ENCODE measurements at regions not wholly inside any gene's neighbourhood (a gene's known extent, or its start where the extent isn't known, plus 50 kb on each side); places are given as distances from the start of the nearest gene placed in this dataset.
"Not testable (repeated sequence)": the region's sequence is repeated elsewhere in the genome, so short reads cannot be mapped to it uniquely, and the experiment has no call there.

GRCh38 chr2:5173876-5174535 is 518.2 kb upstream of the SOX11 start:
- DNase-seq = no peak
- intact Hi-C loops (cut with DNase I) = no loop called here

DNA sequence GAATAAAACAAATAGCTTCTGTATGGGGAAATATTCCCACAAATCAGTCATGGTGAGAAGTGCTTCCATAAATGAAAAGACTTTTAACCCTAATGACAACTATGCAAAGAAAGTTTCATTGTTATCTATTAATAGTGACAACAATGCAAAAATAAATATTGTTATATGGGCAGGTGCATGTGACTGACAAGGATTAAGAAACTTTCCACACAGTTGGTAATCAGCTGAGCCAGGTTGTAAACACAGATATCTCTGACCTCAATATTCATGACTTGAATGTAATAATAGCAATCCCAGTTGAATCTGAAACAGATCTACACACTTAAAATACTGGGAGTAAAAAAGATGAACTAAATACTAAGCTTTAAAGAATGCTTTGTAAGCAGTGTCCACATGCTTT is 517.0 kb upstream of the SOX11 start:
- intact Hi-C loops (cut with DNase I) = no loop called here
- DNase-seq = no peak

- no peak for DNase-seq
- intact Hi-C loops (cut with DNase I) = no loop called here
Measured at GRCh38 chr2:5176764-5177163, 515.4 kb upstream of the SOX11 start.

DNA sequence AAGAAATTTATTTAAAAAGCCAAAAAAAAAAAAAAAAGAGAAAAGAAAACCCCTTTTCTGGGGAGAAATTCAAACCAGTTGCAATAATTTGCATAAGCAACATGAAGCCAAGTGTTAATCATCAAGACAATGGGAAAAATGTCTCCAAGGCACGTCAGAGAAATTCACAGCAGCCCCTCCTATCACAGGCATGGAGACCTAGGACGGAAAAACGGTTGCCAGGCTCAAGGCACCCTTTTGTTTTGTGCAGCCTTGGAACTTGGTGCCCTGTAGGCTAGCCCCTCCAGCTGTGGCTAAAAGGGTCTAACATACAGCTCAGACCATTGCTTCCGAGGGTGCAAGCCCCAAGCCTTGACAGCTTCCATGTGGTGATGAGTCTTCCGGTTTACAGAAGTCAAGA is 509.2 kb upstream of the SOX11 start:
- no peak for DNase-seq
- intact Hi-C loops (cut with DNase I) = no loop called here

DNA sequence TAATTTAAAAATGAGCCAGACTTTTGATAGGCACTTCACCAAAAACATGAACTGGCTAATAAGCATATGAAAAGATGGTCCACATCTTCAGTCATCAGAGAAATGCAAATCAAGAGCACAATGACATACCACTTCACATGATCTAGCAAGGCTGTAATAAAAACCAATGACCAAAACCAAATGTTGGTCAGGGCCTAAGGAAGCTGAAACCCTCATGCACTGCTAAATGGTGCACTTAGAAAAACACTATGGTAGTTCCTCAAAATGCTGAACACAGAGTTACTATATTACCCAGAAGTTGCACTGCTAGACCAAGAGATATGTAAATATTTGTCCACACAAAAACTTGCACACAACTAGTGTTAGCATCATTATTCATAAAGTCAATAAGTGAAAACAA is 504.9 kb upstream of the SOX11 start:
- DNase-seq = no peak
- intact Hi-C loops (cut with DNase I) = no loop called here

DNA sequence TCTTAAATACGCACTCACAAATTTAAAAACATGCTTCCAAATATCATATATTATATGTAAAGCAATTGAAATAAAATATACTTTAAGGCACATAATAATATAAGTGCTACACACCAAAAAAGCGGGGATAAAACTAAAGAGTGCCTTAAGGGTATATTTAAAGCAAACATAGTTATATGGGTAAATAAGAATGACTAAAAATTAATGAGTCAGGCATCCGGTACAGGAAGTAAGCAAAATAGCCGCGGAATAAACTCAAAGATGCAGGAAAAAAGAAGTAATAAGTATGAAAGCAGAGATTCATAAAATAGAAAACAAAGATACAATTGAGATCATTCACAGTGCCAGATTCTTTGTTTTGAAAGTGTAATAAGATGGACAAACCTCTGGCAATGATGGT is 503.5 kb upstream of the SOX11 start:
- DNase-seq = no peak
- intact Hi-C loops (cut with DNase I) = no loop called here

DNA sequence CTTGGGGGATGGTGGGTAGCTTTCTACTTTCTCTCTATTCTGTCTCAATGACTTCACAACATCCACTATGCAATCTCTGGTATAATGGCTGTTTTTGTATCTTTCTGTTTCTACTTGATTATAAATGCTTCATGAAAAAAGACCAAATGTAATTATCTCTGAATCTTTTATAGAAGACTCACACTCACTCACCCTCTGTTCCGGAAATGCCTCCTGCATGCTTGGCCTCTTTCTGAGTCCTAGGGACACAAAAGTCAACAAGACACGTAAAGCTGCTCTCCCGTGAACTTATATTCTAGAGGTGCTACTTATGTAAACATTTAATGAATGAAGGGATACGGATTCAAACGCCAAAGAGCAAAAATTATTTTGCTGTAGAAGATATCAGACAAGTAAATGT is 502.2 kb upstream of the SOX11 start:
- DNase-seq = no peak
- intact Hi-C loops (cut with DNase I) = no loop called here

- no peak for DNase-seq
- intact Hi-C loops (cut with DNase I) = no loop called here
Measured at GRCh38 chr2:5195636-5196035, 496.5 kb upstream of the SOX11 start.

DNA sequence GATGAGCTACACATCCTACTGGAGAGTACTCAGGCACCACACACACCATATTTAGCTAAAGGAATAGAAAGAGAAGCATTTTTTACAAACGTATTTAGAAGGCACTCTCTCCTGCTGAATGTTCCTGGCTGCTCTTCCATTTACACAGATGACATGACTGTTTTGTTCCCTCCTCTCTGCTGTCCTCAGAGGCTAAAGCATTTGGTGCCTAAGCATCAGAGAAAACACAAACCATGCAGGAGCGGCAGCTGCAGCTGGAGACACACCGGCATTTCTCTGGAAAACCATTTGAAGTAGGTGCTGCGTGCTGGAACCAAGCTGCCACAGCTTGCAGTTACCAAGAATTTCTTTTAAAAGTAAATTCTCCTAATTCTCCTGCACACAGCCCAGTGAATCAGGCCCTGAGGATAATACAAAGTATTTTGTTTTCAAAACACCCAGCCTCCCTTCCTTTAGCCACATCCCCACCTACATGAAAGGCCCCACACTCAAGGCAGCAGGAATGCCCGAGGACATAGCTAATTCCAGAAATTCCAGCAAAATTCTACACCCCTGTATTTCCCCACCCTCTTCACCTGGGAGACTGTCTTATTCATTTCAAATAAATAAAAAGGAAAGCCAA is 488.9 kb upstream of the SOX11 start:
- intact Hi-C loops (cut with DNase I) = no loop called here
- no peak for DNase-seq

- DNase-seq; intact Hi-C loops (cut with DNase I): not testable (repeated sequence)
Measured at GRCh38 chr2:5206742-5207141, 485.4 kb upstream of the SOX11 start.

DNA sequence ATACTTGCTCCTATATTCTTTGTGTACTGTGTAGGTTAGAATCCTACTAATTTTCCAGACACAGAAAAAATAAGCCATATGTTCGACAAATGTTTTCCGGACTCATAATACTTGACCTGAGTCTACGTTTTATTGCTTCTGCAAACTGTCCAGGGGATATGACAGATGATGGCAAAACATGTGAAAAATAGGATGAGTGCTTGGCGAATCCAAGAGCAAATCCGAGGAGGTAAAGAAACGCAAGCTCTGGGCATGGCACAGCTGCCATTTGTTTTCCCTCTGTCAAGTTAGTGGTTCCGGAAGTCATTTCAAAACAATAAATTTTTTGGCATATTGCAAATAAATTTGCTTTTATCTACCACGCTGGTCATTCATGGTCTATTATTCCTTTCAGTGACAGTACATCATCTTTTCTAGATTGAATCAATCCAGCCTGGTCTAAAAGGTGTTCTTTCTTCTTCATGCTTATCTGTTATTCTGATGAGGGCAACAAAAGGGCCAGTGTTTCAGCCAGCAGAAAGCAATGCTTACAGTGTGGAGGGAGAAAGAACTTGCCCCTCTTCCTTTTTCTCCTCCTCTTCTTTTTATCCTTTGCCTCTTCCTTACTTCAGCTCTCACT is 476.1 kb upstream of the SOX11 start:
- intact Hi-C loops (cut with DNase I) = no loop called here
- DNase-seq = no peak

DNA sequence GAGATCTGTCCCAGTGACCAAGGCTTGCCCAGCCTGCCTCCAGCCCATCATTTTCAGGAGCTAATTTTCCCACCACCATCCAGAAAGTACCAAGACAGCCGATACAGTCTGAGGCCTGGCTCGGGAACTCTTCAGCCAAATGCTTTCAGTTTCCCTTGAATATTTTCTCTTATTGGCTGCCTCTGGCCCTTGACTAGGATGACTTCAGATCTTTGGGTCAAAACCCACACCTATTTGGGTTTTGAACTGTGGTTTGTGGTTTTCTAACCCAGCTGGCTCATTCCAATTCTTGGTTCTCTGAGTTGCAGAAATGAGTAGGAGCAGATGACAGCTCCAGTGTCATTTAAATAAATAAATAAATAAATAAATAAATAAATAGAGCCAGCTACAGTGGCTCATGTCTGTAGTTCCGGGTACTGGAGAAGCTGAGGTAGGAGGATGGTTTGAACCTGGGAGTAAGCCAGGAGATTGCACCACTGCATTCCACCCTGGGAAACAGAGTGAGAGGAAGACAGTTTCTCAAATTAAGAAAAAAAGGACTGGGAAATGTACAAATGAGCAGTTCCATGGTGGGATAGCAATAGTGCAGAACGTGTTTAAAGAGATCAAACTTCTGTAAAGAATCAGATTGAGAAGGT is 465.0 kb upstream of the SOX11 start:
- no peak for DNase-seq
- intact Hi-C loops (cut with DNase I) = no loop called here

- intact Hi-C loops (cut with DNase I) = no loop called here
- DNase-seq = no peak
Measured at GRCh38 chr2:5229574-5229973, 462.6 kb upstream of the SOX11 start.

DNA sequence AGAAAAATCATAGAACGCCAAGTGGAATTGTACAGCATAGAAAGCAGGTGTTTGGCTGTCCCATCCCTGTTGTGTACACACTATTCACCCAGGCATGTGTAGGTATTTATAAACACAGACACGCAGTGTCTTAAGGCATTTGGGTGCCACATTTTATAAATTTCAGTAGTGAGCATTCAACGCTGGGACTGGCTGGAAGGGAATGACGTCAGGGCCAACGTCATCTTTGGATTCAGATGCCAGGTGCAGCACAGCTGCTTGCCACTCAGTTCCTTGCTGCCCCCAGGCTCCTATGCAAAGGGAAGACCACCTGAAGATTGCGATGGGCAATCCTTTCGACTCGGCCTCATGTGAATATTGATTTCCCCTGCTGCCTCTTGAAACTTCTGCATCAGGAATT is 461.7 kb upstream of the SOX11 start:
- intact Hi-C loops (cut with DNase I) = no loop called here

DNA sequence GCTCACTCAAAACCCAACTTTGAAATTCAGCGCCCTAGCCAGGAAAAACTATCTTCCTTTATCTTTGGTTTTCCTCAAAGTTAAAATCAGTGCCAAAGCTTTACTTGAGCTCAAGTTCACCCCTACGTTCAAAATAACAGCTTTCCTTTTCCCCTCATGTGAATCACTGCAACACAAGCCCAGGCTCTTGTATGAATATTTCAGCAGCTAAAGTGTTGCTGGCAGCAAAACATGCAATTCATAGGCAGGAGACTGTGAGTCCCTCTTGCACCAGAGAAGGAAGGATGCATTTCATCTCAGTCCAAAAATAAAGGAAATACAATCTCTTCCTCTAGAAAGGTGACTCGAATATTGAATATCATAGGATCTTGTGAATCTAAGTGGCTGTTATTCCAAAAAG is 461.3 kb upstream of the SOX11 start:
- DNase-seq = no peak
- intact Hi-C loops (cut with DNase I) = no loop called here

More for the DNA sequence above, 461.7 kb upstream of the SOX11 start:
- no peak for DNase-seq

GRCh38 chr2:5231287-5231686 is 460.9 kb upstream of the SOX11 start:
- DNase-seq = no peak
- intact Hi-C loops (cut with DNase I) = no loop called here

DNA sequence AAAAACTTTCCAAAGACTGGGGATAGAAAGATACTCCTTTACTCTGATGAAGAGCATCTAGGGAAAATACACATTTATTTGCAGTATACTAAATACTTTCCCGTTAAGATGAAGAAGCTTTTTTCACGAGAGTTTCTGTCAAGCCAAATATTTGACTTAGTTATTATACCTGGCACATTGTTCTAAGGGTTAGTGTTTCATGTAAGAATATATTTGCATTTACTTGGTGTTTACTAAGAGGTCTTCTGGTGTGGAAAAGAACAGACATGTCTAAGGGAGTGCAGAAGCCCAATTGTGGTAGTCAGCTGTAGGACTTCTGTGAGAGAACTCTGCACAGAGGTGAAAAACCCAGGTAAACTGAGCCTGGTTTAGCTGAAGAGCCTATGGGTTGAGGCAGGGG is 457.6 kb upstream of the SOX11 start:
- no peak for DNase-seq
- intact Hi-C loops (cut with DNase I) = no loop called here

- DNase-seq = peak in 1 of 10 donors; percentile 70
Measured at GRCh38 chr2:5235701-5236100, 456.5 kb upstream of the SOX11 start.

GRCh38 chr2:5236249-5236648 is 455.9 kb upstream of the SOX11 start:
- DNase-seq = peak in 2 of 10 donors; percentile 3 to 9
- intact Hi-C loops (cut with DNase I) = no loop called here

More at GRCh38 chr2:5235701-5236100, 456.5 kb upstream of the SOX11 start:
- intact Hi-C loops (cut with DNase I) = no loop called here

- DNase-seq = no peak
- intact Hi-C loops (cut with DNase I) = no loop called here
Measured at GRCh38 chr2:5242751-5243150, 449.4 kb upstream of the SOX11 start.

GRCh38 chr2:5250482-5250881 is 441.7 kb upstream of the SOX11 start:
- DNase-seq = no peak
- intact Hi-C loops (cut with DNase I) = no loop called here

GRCh38 chr2:5253263-5253662 is 438.9 kb upstream of the SOX11 start:
- peak in 1 of 10 donors; percentile 52 for DNase-seq
- intact Hi-C loops (cut with DNase I) = no loop called here

All from posterior cingulate gyrus (tissue), 11 donors.